K562 (cell line): ENCODE measurements at regions not wholly inside any gene's neighbourhood (a gene's known extent, or its start where the extent isn't known, plus 50 kb on each side); places are given as distances from the start of the nearest gene placed in this dataset.

ENCODE experiments used
- ATAC-seq: fragments of 200-7000 bp; cut with Tn5 transposase; 3 replicates; pipeline ENCODE4 v1.9.1; 2020; ENCODE audit warnings: moderate library complexity
- BruUV-seq: library from RNA; stranded (reverse); fragments of 400-500 nt; replicated peaks from 2 replicates; lab custom pipeline; 2021; lab: Mats Ljungman, UMichigan
- CTCF ChIA-PET: fragments of 300-600 bp; formaldehyde crosslinking; extraction: SDS; loops from one replicate; lab custom pipeline; 2021; ENCODE audit warnings: low intra/inter-chr PET ratio; lab: Yijun Ruan, JAX
- POLR2A ChIA-PET: fragments of 300-600, 350-650 bp; sonication (Branson Sonifier 250); formaldehyde crosslinking; extraction: SDS; loops from one replicate; lab custom pipeline; 2021; ENCODE audit warnings: antibody characterized with exemption, inconsistent platforms; lab: Yijun Ruan, JAX
- DNase-seq, 4 experiments: peaks; one replicate each; pipeline versions ENCODE4 v3.0.0 to v3.0.0-alpha.2; 2011 to 2018; ENCODE audit warnings: low spot score in 3 of 4, mixed read lengths in 3 of 4; ENCODE audit errors: extremely low read depth in 1 of 4
- FAIRE-seq: peaks from 2 replicates; lab custom pipeline; 2011; peaks lifted over from hg19 to GRCh38; lab: Jason Lieb, UNC
- H2AFZ ChIP-seq: 2 replicates; pipeline ENCODE4 v1.6.0; 2011; ENCODE audit warnings: low read depth, low read length, control low read depth, inconsistent platforms
- H3K27ac ChIP-seq: fragments of 200-600 bp; 3 replicates; pipeline ENCODE4 v1.8.0; 2011; ENCODE audit warnings: low read depth, mild to moderate bottlenecking, control low read depth, inconsistent platforms, low read length, moderate library complexity, mixed read lengths; ENCODE audit errors: extremely low read depth
- H3K27me3 ChIP-seq, 2 experiments: fragments of 300-600 bp in 1 of 2; 2 replicates in 1 of 2; 3 replicates in 1 of 2; pipeline versions ENCODE4 v1.6.0 to v1.8.0; 2011; ENCODE audit warnings: inconsistent platforms in 2 of 2, low read length in 2 of 2, mild to moderate bottlenecking in 1 of 2, mixed read lengths in 1 of 2, moderate library complexity in 1 of 2; ENCODE audit not compliant: control insufficient read depth in 2 of 2, insufficient read depth in 2 of 2
- H3K36me3 ChIP-seq: fragments of 300-600 bp; 3 replicates; pipeline ENCODE4 v1.8.0; 2011; ENCODE audit warnings: mild to moderate bottlenecking, low read length, inconsistent platforms; ENCODE audit not compliant: control insufficient read depth, insufficient read depth
- H3K4me1 ChIP-seq, 2 experiments: fragments of 200-600 bp in 1 of 2; replicated peaks in 1 of 2; 2 replicates in 1 of 2; 3 replicates in 1 of 2; pipeline versions ENCODE4 v1.5.1 to v1.8.0; 2011; ENCODE audit warnings: inconsistent platforms in 2 of 2, low read length in 2 of 2, mild to moderate bottlenecking in 1 of 2, mixed read lengths in 1 of 2, moderate library complexity in 1 of 2; ENCODE audit not compliant: control insufficient read depth in 2 of 2, insufficient read depth in 2 of 2
- H3K4me2 ChIP-seq: 2 replicates; pipeline ENCODE4 v1.6.1; 2011; ENCODE audit warnings: low read length, control low read depth, inconsistent platforms, mixed read lengths; ENCODE audit not compliant: insufficient read depth
- H3K4me3 ChIP-seq: fragments of 200-600 bp; sonication (generic), shearing (Covaris generic); 2 replicates; pipeline ENCODE4 v1.5.1; 2016; ENCODE audit warnings: control low read depth, inconsistent platforms
- H3K79me2 ChIP-seq: fragments of 200-600 bp; 3 replicates; pipeline ENCODE4 v1.8.0; 2011; ENCODE audit warnings: low read length, inconsistent platforms; ENCODE audit not compliant: control insufficient read depth, insufficient read depth
- H3K9ac ChIP-seq, 2 experiments: 2 replicates each; pipeline versions ENCODE4 v1.6.0 to v1.6.1; 2011; ENCODE audit warnings: low read depth in 2 of 2, low read length in 2 of 2, control low read depth in 1 of 2, inconsistent platforms in 1 of 2, mild to moderate bottlenecking in 1 of 2, mixed read lengths in 1 of 2; ENCODE audit not compliant: insufficient read depth in 1 of 2
- H3K9me1 ChIP-seq: one replicate; pipeline ENCODE4 v1.6.0; 2011; ENCODE audit warnings: inconsistent platforms, mild to moderate bottlenecking, low read length, moderate library complexity; ENCODE audit not compliant: control insufficient read depth, insufficient read depth
- H3K9me3 ChIP-seq: replicated peaks from 2 replicates; pipeline ENCODE4 v1.5.1; 2011; ENCODE audit warnings: low read depth, low read length, inconsistent platforms; ENCODE audit not compliant: control insufficient read depth, insufficient read depth
- H4K20me1 ChIP-seq: replicated peaks from 2 replicates; pipeline ENCODE4 v1.6.1; 2011; ENCODE audit warnings: low read length, inconsistent platforms, mixed read lengths; ENCODE audit not compliant: control insufficient read depth, insufficient read depth
- ILF3 ChIP-seq: fragments of 450-650 bp; IDR thresholded peaks from 2 replicates; pipeline ENCODE4 v1.6.1; 2018; ENCODE audit warnings: antibody characterized with exemption, mild to moderate bottlenecking, moderate library complexity, borderline replicate concordance
- ZNF316 ChIP-seq: fragments of 450-650 bp; IDR thresholded peaks from 2 replicates; pipeline ENCODE4 v1.6.1; 2016
- WGBS: fragments of 100-300 bp; shearing (Covaris generic); methylation state at CpG from one replicate; pipeline ENCODE4 v1.1.6; 2016; ENCODE audit warnings: low coverage, mixed read lengths; ENCODE audit not compliant: insufficient coverage; ENCODE audit errors: missing lambda C conversion rate; 5-methylcytosine and 5-hydroxymethylcytosine counted together
- in situ Hi-C: fragments of 300-500 bp; cut with MboI; formaldehyde crosslinking; loops from 4 replicates; pipeline ENCODE4 v1.15.0; 2018; ENCODE audit warnings: inconsistent platforms, mixed read lengths
- intact Hi-C: fragments of 100-400 bp; cut with micrococcal nuclease; formaldehyde crosslinking; loops from 2 replicates; pipeline ENCODE4 v1.14.2; 2022
- TF ChIP-seq, protein P1 (sequence below): fragments of 450-650 bp; IDR thresholded peaks from 2 replicates; pipeline ENCODE4 v1.6.1; 2016; ENCODE audit warnings: low read depth

DNA sequence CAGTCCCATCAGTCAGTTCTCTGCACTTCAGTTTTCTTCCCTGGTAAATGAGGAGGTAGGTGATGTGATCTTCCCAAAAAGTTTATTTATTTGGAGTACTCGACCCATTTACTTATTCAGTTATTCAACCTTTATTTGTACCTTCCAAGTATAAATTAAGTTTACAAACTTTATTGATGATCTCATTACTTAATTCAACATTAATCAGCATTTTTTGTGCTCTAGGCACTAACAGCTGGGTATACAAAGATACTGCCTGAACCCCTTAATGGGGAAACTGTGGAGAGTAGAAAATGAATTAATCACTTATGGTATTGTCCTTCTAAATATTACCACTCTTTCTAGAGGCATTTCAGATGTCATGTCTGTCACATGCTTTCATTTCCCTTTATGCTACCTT is 293.3 kb downstream of the DLEU7 start:
- Histone ChIP-seq H3K9me3 (no peaks in the 10 kb centered on the region), H3K36me3 (no peaks in the 10 kb centered on the region), H3K4me1 (no peaks in the 10 kb centered on the region), H3K9ac (no peak overlapping the region), H3K4me3 (no peak overlapping the region), H2AFZ (no peak overlapping the region), H3K9me1 (no peaks in the 10 kb centered on the region)
- WGBS = 10% methylated on average over 1 of the region's 1 CpG
- ATAC-seq (no peak), DNase-seq (no peak)
- TF ChIP-seq, protein P1, sequence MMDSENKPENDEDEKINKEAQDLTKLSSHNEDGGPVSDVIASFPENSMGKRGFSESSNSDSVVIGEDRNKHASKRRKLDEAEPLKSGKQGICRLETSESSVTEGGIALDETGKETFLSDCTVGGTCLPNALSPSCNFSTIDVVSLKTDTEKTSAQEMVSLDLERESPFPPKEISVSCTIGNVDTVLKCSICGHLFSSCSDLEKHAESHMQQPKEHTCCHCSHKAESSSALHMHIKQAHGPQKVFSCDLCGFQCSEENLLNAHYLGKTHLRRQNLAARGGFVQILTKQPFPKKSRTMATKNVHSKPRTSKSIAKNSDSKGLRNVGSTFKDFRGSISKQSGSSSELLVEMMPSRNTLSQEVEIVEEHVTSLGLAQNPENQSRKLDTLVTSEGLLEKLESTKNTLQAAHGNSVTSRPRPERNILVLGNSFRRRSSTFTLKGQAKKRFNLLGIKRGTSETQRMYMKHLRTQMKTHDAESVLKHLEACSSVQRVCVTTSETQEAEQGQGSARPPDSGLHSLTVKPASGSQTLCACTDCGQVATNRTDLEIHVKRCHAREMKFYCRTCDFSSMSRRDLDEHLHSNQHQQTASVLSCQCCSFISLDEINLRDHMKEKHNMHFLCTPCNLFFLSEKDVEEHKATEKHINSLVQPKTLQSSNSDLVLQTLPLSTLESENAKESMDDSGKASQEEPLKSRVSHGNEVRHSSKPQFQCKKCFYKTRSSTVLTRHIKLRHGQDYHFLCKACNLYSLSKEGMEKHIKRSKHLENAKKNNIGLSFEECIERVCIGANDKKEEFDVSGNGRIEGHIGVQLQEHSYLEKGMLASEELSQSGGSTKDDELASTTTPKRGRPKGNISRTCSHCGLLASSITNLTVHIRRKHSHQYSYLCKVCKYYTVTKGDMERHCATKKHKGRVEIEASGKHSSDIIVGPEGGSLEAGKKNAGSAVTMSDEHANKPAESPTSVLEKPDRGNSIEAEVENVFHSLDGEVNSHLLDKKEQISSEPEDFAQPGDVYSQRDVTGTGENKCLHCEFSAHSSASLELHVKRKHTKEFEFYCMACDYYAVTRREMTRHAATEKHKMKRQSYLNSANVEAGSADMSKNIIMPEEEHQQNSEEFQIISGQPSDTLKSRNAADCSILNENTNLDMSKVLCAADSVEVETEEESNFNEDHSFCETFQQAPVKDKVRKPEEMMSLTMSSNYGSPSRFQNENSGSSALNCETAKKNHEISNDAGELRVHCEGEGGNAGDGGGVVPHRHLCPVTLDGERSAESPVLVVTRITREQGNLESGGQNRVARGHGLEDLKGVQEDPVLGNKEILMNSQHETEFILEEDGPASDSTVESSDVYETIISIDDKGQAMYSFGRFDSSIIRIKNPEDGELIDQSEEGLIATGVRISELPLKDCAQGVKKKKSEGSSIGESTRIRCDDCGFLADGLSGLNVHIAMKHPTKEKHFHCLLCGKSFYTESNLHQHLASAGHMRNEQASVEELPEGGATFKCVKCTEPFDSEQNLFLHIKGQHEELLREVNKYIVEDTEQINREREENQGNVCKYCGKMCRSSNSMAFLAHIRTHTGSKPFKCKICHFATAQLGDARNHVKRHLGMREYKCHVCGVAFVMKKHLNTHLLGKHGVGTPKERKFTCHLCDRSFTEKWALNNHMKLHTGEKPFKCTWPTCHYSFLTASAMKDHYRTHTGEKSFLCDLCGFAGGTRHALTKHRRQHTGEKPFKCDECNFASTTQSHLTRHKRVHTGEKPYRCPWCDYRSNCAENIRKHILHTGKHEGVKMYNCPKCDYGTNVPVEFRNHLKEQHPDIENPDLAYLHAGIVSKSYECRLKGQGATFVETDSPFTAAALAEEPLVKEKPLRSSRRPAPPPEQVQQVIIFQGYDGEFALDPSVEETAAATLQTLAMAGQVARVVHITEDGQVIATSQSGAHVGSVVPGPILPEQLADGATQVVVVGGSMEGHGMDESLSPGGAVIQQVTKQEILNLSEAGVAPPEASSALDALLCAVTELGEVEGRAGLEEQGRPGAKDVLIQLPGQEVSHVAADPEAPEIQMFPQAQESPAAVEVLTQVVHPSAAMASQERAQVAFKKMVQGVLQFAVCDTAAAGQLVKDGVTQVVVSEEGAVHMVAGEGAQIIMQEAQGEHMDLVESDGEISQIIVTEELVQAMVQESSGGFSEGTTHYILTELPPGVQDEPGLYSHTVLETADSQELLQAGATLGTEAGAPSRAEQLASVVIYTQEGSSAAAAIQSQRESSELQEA = no peak
- TF ChIP-seq ZNF316 (peak; percentile 28; the same call in 1 of the 2 replicates), ILF3 (no peak)
- TF ChIP-seq, all 486 proteins: peak for 1
- in situ Hi-C loops = no loop called here
- H3K27me3 ChIP-seq = no peaks in the 10 kb centered on the region
- FAIRE-seq = no peak
- no peak overlapping the region for H3K4me2 ChIP-seq
- H3K79me2 ChIP-seq = no peaks in the 10 kb centered on the region
- POLR2A ChIA-PET = interaction anchor here (0.7 kb wide), 1 partner anchor 62 kb away, joined by 4 read pairs; no protein-coding TSS in a partner anchor
- no TSS peak for BruUV-seq
- intact Hi-C loops = loop anchor here (10.0 kb wide), 1 partner anchor 365 kb away; no protein-coding TSS in a partner anchor
- H4K20me1 ChIP-seq = no peaks in the 10 kb centered on the region
- no peak overlapping the region for H3K27ac ChIP-seq
- CTCF ChIA-PET = no interaction called here
